ENCODE measurements at regions not wholly inside any gene's neighbourhood (a gene's known extent, or its start where the extent isn't known, plus 50 kb on each side); places are given as distances from the start of the nearest gene placed in this dataset.

GRCh38 chr2:107086497-107086896 is 200.5 kb upstream of the ST6GAL2 start:
- no peak overlapping the region for H3K27ac Mint-ChIP-seq
- H3K9me3 Mint-ChIP-seq, result peaks cover 0 to 3% (median 1%) of the 10 kb centered on the region in 3 donors
- ChIA-PET POLR2A (no interaction called here), CTCF (no interaction called here)
- H3K36me3 ChIP-seq (ENCODE audit: control insufficient read depth in 2 of 2, extremely low read depth in 1 of 2, insufficient read depth in 1 of 2, low read length in 1 of 2), result no peaks in the 10 kb centered on the region
- no peak overlapping the region for H3K27ac ChIP-seq (ENCODE audit: low read length)
- H3K4me1 Mint-ChIP-seq, result no peaks in the 10 kb centered on the region
- ATAC-seq (replicated peaks in 1 of 4) (no peak), DNase-seq (no peak)
- no CpG with 5 or more reads among the region's 2 CpGs for WGBS (ENCODE audit: insufficient coverage)
- H3K27me3 ChIP-seq (replicated peaks in 1 of 2; ENCODE audit: control insufficient read depth in 2 of 2, extremely low read depth in 1 of 2, insufficient read depth in 2 of 2, low read length in 1 of 2), result no peaks in the 10 kb centered on the region
- no peaks in the 10 kb centered on the region for H3K27me3 Mint-ChIP-seq
- H3K4me1 ChIP-seq (ENCODE audit: control insufficient read depth in 1 of 2, extremely low read depth in 1 of 2, insufficient read depth in 2 of 2, low read length in 2 of 2), result no peaks in the 10 kb centered on the region
- no peak overlapping the region for H3K4me3 Mint-ChIP-seq
- H3K4me3 ChIP-seq (ENCODE audit: control insufficient read depth in 1 of 2, extremely low read depth in 1 of 2, low read length in 1 of 2), result no peak overlapping the region
- H3K9me3 ChIP-seq, result no peaks in the 10 kb centered on the region
- no peaks in the 10 kb centered on the region for H3K36me3 Mint-ChIP-seq

DNA sequence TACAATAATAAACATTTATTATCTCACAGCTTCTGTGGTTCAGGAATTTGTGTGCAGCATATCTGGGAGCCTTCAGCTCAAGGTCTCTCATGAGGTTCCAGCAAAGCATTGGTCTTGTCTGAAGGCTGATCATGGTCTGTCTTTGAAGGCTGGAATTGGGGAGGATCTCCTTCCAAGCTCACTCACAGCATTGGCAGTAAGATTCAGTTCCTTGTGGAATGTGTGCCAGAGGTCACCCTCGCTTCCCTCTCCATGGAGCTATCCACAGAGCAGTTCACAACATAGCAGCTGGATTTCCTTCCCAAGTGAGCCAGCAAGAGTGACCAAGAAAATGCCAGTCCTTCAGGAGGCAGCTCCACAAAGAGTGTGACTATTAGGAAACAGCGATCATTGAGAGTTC is 202.2 kb upstream of the ST6GAL2 start:
- Histone ChIP-seq H3K27me3 (replicated peaks in 1 of 2; ENCODE audit: control insufficient read depth in 2 of 2, extremely low read depth in 1 of 2, insufficient read depth in 2 of 2, low read length in 1 of 2) (no peaks in the 10 kb centered on the region), H3K27ac (ENCODE audit: low read length) (no peak overlapping the region), H3K4me3 (ENCODE audit: control insufficient read depth in 1 of 2, extremely low read depth in 1 of 2, low read length in 1 of 2) (no peak overlapping the region), H3K4me1 (ENCODE audit: control insufficient read depth in 1 of 2, extremely low read depth in 1 of 2, insufficient read depth in 2 of 2, low read length in 2 of 2) (no peaks in the 10 kb centered on the region), H3K36me3 (ENCODE audit: control insufficient read depth in 2 of 2, extremely low read depth in 1 of 2, insufficient read depth in 1 of 2, low read length in 1 of 2) (no peaks in the 10 kb centered on the region), H3K9me3 (no peaks in the 10 kb centered on the region)
- H3K27me3 Mint-ChIP-seq, result no peaks in the 10 kb centered on the region
- no peaks in the 10 kb centered on the region for H3K36me3 Mint-ChIP-seq
- H3K4me3 Mint-ChIP-seq, result no peak overlapping the region
- ATAC-seq (replicated peaks in 1 of 4), result no peak
- ChIA-PET CTCF (no interaction called here), POLR2A (no interaction called here)
- DNase-seq, result no peak
- WGBS (ENCODE audit: insufficient coverage), result 100% methylated on average over 1 of the region's 2 CpGs
- H3K27ac Mint-ChIP-seq, result no peak overlapping the region
- no peaks in the 10 kb centered on the region for H3K4me1 Mint-ChIP-seq
- H3K9me3 Mint-ChIP-seq, result peaks cover 0 to 3% (median 0%) of the 10 kb centered on the region in 3 donors

DNA sequence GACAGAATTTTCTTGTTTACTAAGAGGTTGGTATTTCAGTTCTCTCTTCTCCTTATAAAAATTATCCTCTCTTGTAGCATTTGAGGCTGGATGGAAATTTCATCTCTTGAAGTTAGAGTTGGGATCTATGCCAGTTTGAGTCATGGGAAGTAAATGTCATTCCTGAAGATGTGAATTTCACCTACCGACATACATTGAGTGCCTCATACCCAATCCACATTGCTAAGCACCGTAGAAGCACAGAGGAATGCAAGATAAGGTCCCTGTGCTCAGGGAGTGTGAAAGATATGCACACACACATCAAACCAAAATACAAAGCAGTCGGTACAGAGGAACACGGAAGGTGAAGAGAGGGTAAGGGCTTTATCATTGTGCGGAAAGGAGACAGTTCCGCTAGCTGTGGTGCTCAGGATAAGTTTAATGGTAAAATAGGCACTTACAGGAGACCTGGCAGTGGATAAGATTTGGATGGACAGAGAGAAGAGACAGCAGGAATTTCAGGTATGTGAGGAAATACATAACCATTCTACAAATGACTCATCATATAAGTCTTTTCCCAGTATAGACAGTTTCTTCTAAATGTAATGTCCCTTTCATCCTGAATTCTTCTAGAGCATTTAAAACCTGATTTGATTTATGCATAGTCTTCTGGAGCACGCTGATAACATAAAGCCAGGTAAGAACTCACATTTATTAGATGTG is 205.3 kb upstream of the ST6GAL2 start:
- H3K9me3 Mint-ChIP-seq, result peaks cover 0 to 3% (median 0%) of the 10 kb centered on the region in 3 donors
- Histone ChIP-seq H3K36me3 (ENCODE audit: control insufficient read depth in 2 of 2, extremely low read depth in 1 of 2, insufficient read depth in 1 of 2, low read length in 1 of 2) (no peaks in the 10 kb centered on the region), H3K9me3 (no peaks in the 10 kb centered on the region), H3K4me1 (ENCODE audit: control insufficient read depth in 1 of 2, extremely low read depth in 1 of 2, insufficient read depth in 2 of 2, low read length in 2 of 2) (no peaks in the 10 kb centered on the region), H3K27me3 (replicated peaks in 1 of 2; ENCODE audit: control insufficient read depth in 2 of 2, extremely low read depth in 1 of 2, insufficient read depth in 2 of 2, low read length in 1 of 2) (no peaks in the 10 kb centered on the region), H3K4me3 (ENCODE audit: control insufficient read depth in 1 of 2, extremely low read depth in 1 of 2, low read length in 1 of 2) (no peak overlapping the region), H3K27ac (ENCODE audit: low read length) (no peak overlapping the region)
- no peak overlapping the region for H3K4me3 Mint-ChIP-seq
- no peaks in the 10 kb centered on the region for H3K27me3 Mint-ChIP-seq
- CTCF ChIA-PET, result no interaction called here
- ATAC-seq (replicated peaks in 1 of 4), result no peak
- no peaks in the 10 kb centered on the region for H3K36me3 Mint-ChIP-seq
- H3K27ac Mint-ChIP-seq, result no peak overlapping the region
- POLR2A ChIA-PET, result no interaction called here
- DNase-seq, result no peak
- 50% methylated on average over 1 of the region's 7 CpGs for WGBS (ENCODE audit: insufficient coverage)
- H3K4me1 Mint-ChIP-seq, result no peaks in the 10 kb centered on the region

GRCh38 chr2:107093426-107093957 is 207.5 kb upstream of the ST6GAL2 start:
- Histone ChIP-seq H3K4me1 (ENCODE audit: control insufficient read depth in 1 of 2, extremely low read depth in 1 of 2, insufficient read depth in 2 of 2, low read length in 2 of 2) (no peaks in the 10 kb centered on the region), H3K27me3 (replicated peaks in 1 of 2; ENCODE audit: control insufficient read depth in 2 of 2, extremely low read depth in 1 of 2, insufficient read depth in 2 of 2, low read length in 1 of 2) (no peaks in the 10 kb centered on the region), H3K9me3 (no peaks in the 10 kb centered on the region), H3K27ac (ENCODE audit: low read length) (no peak overlapping the region), H3K4me3 (ENCODE audit: control insufficient read depth in 1 of 2, extremely low read depth in 1 of 2, low read length in 1 of 2) (no peak overlapping the region), H3K36me3 (ENCODE audit: control insufficient read depth in 2 of 2, extremely low read depth in 1 of 2, insufficient read depth in 1 of 2, low read length in 1 of 2) (no peaks in the 10 kb centered on the region)
- H3K4me1 Mint-ChIP-seq, result no peaks in the 10 kb centered on the region
- ChIA-PET CTCF (no interaction called here), POLR2A (no interaction called here)
- no peaks in the 10 kb centered on the region for H3K27me3 Mint-ChIP-seq
- H3K36me3 Mint-ChIP-seq, result no peaks in the 10 kb centered on the region
- no peak for ATAC-seq (replicated peaks in 1 of 4)
- peaks cover 0 to 2% (median 0%) of the 10 kb centered on the region in 3 donors for H3K9me3 Mint-ChIP-seq
- DNase-seq, result no peak
- no peak overlapping the region for H3K27ac Mint-ChIP-seq
- WGBS (ENCODE audit: insufficient coverage), result 86% methylated on average over 1 of the region's 4 CpGs
- H3K4me3 Mint-ChIP-seq, result no peak overlapping the region

GRCh38 chr2:107094450-107094986 is 208.6 kb upstream of the ST6GAL2 start:
- H3K27ac ChIP-seq (ENCODE audit: low read length), result no peak overlapping the region
- H3K27me3 ChIP-seq (replicated peaks in 1 of 2; ENCODE audit: control insufficient read depth in 2 of 2, extremely low read depth in 1 of 2, insufficient read depth in 2 of 2, low read length in 1 of 2), result no peaks in the 10 kb centered on the region
- H3K4me3 ChIP-seq (ENCODE audit: control insufficient read depth in 1 of 2, extremely low read depth in 1 of 2, low read length in 1 of 2), result no peak overlapping the region
- CTCF ChIA-PET, result no interaction called here
- Mint-ChIP-seq H3K9me3 (no peaks in the 10 kb centered on the region), H3K27me3 (no peaks in the 10 kb centered on the region), H3K27ac (no peak overlapping the region), H3K4me1 (no peaks in the 10 kb centered on the region), H3K4me3 (no peak overlapping the region), H3K36me3 (no peaks in the 10 kb centered on the region)
- DNase-seq (no peak), ATAC-seq (replicated peaks in 1 of 4) (no peak)
- WGBS (ENCODE audit: insufficient coverage), result 60% methylated on average over 4 of the region's 4 CpGs
- H3K4me1 ChIP-seq (ENCODE audit: control insufficient read depth in 1 of 2, extremely low read depth in 1 of 2, insufficient read depth in 2 of 2, low read length in 2 of 2), result no peaks in the 10 kb centered on the region
- H3K9me3 ChIP-seq, result no peaks in the 10 kb centered on the region
- POLR2A ChIA-PET, result no interaction called here
- H3K36me3 ChIP-seq (ENCODE audit: control insufficient read depth in 2 of 2, extremely low read depth in 1 of 2, insufficient read depth in 1 of 2, low read length in 1 of 2), result no peaks in the 10 kb centered on the region

DNA sequence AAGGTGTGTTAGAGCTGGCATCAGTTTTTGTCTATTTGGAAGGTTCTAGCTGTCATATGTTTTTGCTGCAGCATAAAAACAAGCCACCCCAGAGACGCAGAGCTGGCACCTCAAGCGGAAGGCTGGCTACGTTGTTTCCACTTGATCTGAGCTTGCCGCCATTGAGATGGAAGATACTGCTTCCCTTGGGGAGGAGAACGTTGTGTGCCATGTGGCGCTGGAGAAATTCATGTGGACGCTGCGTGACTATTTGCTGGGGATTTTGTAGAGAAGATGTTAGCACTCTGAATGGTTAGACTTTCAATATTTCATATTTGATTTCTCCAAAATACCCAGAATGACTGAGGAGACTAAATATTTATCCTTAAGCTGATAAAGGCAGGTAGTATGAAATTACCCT is 216.2 kb upstream of the ST6GAL2 start:
- CTCF ChIA-PET, result no interaction called here
- Histone ChIP-seq H3K27me3 (replicated peaks in 1 of 2; ENCODE audit: control insufficient read depth in 2 of 2, extremely low read depth in 1 of 2, insufficient read depth in 2 of 2, low read length in 1 of 2) (no peaks in the 10 kb centered on the region), H3K4me3 (ENCODE audit: control insufficient read depth in 1 of 2, extremely low read depth in 1 of 2, low read length in 1 of 2) (no peak overlapping the region), H3K9me3 (no peaks in the 10 kb centered on the region), H3K36me3 (ENCODE audit: control insufficient read depth in 2 of 2, extremely low read depth in 1 of 2, insufficient read depth in 1 of 2, low read length in 1 of 2) (no peaks in the 10 kb centered on the region), H3K27ac (ENCODE audit: low read length) (no peak overlapping the region), H3K4me1 (ENCODE audit: control insufficient read depth in 1 of 2, extremely low read depth in 1 of 2, insufficient read depth in 2 of 2, low read length in 2 of 2) (no peaks in the 10 kb centered on the region)
- Mint-ChIP-seq H3K4me1 (no peaks in the 10 kb centered on the region), H3K27ac (no peak overlapping the region), H3K27me3 (no peaks in the 10 kb centered on the region), H3K36me3 (no peaks in the 10 kb centered on the region), H3K9me3 (peaks cover 3 to 20% (median 10%) of the 10 kb centered on the region in 3 donors), H3K4me3 (no peak overlapping the region)
- ATAC-seq (replicated peaks in 1 of 4), result no peak
- POLR2A ChIA-PET, result no interaction called here
- WGBS (ENCODE audit: insufficient coverage), result 70% methylated on average over 2 of the region's 8 CpGs
- DNase-seq, result no peak

All from T-cell (primary cell).